NCI-H69 (cell line): ENCODE measurements at regions not wholly inside any gene's neighbourhood (a gene's known extent, or its start where the extent isn't known, plus 50 kb on each side); places are given as distances from the start of the nearest gene placed in this dataset.
A peak's percentile ranks its signal among the peaks of the same experiment; 100 is the strongest.
"Not testable (repeated sequence)": the region's sequence is repeated elsewhere in the genome, so short reads cannot be mapped to it uniquely, and the experiment has no call there.

ENCODE experiments used
- DNase-seq: peaks from one replicate; lab custom pipeline; 2025; lab: John Stamatoyannopoulos, UW

DNA sequence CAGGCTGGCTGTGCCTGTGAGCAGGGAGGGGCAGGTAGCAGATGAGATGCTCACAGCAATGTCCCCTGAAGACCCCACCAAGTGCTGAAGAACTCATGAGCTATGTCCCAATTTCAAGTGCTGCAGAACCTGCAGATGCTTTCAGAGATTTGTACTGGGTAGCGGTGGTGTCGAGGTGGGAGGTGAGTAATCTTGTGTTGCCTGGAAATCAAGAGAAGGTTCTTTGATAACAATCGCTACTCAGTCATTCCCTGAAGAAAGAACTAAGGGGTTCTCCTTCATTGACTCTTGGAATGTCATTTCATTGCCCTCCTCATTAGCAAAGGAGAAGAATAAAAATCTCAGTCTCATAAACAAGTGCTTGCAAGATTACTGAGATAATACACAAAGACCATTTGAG lies 246.4 kb downstream of the EMX2 start:
- DNase-seq, result no peak

DNA sequence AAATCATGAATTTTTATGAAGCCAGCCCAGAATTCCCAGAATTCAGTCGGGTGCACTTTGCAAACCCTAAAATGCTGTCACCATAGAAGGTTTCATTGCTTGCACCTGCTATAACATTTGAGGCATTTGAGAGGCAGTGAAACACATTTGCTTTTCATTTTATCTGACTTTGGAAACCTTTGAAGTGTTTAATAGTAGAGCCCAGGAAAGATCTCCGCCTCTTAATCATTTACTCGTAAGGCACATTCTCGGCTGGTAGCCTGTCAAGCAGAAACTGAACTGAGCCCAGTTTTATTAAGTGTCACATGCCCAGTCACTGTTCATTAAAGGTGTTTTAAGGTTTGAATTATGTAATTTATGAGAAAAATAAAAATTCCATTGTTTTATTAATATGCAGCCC lies 247.6 kb downstream of the EMX2 start:
- no peak for DNase-seq

DNA sequence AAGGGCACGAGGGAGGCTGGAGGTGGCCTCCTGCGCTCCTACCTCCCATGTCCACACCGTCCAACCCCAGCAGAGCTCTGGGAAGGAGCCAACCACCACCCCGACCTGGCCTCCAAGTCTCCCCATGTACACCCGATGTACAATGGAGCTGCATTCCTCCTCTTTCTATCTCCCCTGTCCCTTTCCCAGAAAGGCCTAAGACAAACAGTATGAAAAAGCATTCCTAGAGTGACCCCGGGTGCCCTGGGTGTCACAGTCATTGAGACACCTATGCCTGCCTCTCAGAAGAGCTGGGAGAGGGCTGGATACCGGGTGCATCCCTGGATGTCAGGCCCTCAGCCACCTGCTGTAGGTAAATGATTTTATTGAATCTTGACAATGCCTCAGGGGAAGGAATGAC lies 248.1 kb downstream of the EMX2 start:
- DNase-seq, result no peak

DNA sequence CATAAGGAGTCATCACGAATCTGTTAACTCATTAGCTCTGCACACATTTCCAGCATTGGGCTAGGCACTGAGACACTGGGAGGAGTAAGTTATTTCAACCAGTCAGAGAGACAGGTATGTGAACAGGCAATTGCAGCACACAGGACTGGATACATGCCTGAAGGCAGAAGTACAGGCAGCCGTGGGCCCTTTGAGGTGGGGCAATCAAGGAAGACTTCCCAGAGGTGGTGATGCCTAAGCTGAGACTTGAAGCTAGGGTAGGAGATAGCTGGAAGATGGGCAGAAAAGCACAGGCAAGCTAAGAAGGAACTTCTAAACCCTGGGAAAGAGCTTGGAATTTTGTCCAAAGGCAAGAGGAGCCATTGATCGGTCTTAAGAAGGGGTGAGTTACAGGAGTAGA lies 249.7 kb downstream of the EMX2 start:
- DNase-seq, result no peak

DNA sequence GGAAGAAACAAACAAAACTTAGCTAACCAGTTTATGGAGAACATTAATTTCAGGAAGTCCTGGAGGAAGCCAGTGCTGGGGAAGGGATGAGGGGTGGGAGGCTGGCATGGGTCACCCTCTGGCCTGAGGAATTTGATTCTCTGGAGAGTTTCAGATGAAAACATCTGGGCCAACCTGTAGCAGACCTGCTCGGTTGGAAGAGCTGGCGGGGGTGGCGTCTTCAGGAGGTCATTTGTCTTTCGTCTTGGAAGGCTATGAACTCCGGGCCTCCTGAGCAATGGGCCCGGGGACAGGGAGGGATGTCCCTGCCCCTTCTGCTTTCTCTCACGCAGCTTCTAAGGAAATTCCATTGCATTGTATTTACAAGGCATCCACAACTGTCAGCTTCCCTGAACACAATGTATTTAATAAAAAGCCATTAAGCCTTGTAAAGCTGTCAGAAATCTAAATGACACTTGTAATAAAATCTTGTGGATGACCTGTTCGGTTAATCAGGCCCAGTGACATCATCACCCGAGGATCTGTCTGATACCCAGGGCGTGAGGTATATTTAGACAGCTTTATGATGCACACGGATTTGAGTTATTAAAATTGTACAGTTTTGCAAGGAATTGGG lies 250.5 kb downstream of the RAB11FIP2 start:
- peak; percentile 41 for DNase-seq

DNA sequence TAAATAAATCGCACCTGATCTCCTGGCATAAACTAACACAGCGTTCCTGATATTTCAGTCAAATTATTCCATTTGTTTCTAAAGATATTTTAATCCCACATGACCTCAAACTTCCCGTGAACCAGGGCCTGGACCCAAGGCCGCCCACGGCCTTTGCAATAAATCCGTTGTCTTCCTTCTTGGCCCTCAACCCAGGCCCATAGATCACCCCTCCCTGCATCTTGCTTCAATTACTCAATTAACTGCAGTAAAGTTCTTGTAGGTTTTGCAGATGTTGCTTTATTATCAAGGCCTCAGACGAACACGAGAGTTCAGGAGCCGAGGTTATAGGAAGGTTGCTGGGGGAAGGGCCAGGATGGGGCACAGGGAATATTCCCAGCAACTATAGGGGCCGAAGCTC lies 249.4 kb downstream of the RAB11FIP2 start:
- DNase-seq, result no peak

DNA sequence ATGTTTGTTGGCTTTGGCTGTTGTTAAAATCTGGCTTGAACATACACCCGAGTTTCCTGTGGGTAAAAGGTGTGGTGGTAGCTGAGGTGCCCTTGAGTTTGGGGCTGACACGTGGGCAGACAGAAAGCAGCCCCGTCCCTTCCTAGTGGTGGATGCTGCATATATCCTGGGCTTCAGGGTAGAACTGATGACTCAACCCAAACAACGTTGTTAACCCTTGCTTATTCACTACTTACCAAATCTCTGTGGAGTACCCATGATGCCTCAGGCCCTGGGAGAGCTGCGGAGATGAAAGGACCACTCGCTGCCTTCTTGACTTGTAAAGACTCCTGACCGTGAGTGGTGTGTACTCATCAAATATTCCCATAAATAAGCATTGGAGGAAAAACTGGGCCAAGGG lies 245.1 kb downstream of the RAB11FIP2 start:
- no peak for DNase-seq

DNA sequence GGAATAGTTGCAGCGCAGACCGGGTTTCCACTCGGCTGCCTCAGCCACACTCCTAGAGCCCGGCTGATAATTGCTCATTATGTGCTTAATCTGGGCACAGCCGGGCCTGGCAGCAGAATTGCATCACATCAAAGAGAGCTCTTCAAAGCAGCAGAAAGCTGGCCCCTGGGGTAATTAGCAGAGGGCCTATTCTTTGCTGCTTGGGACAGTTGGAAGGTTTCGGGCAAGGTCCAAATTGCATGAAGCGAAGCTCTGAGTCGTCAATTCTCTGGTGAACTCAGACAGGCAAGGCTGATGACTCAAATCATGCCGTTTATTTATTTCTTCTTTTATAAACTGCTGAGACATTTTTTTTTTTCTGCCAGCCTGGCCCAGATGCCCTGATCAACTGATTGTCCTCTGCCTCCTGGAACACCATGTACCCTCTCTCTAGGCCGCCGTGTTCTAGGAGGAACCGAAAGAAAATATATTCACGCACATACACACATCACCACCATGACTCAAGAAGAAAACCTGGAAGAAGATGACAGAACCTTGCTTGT lies 242.2 kb downstream of the RAB11FIP2 start:
- peak; percentile 86 for DNase-seq

DNA sequence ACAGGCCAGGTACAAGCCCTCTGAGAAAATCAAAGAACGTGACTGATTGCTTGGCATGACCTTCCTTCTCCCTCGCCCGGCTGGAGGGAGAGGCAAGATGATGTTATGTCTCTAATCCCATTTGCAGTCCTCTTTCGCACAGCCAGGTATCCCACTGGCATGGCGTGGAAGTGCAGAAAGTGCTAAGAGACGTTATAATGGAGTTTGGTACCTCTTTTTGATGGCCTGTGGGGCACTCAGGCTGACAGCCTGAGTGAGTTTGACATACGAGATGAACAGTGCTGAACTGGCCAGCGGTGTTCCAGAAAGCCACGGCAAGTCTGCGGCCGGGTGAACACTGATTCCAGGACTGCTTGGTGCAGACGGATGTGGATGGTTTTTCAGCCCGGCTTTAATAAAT lies 241.6 kb downstream of the RAB11FIP2 start:
- no peak for DNase-seq

DNA sequence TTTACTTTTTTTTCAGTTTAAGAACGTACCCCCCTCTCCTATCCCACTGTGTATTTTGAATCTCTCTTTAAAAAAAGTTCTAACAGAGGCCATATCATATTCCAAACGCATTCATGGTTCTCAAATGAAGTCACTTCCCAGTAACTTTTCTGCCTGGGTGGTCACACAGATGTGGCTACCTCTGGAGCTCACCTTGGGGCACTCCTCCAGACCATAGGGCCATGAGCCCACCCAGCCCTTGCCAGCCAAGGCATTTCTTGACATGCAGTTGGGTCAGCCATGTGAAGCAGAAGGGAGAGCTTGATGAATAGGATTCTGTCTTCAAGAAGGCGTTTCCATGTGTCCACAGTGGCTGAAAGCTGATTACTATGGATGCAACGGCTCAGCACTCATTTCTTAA lies 239.3 kb downstream of the RAB11FIP2 start:
- peak; percentile 11 for DNase-seq

DNA sequence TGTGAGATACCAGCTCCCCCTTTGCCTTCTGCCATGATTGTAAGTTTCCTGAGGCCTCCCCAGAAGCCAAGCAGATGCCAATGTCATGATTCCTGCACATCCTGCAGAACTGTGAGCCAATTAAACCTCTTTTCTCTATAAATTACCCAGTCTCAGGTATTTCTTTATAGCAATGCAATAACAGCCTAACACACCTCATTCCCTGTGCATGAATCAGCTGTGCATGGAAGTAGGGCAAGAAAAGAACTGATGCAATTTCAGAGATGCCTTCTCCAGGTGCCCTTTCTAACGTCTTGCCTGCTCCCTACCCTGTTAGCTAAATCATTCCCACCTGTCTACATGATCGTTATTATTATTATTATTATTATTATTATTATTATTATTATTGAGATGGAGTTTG lies 230.9 kb downstream of the RAB11FIP2 start:
- DNase-seq, result not testable (repeated sequence)

DNA sequence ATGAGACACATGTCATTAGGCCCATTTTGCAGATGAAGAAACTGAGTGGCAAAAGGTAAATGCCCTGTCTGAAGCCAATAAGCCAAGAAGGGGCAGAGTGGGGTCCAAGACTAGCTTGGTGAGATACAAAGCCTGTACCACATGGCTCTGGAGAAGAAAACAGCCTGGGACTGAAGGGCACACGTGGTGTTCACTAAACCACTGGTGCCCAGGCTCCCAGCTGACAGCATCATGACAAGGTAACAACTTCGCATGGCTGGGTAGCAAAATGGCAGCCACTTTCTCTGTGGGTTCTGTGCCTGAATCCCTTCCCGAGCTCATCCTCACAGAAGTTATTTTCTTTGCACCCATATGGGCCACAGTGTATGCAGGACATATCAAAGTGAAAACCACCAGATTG lies 229.6 kb downstream of the RAB11FIP2 start:
- no peak for DNase-seq

DNA sequence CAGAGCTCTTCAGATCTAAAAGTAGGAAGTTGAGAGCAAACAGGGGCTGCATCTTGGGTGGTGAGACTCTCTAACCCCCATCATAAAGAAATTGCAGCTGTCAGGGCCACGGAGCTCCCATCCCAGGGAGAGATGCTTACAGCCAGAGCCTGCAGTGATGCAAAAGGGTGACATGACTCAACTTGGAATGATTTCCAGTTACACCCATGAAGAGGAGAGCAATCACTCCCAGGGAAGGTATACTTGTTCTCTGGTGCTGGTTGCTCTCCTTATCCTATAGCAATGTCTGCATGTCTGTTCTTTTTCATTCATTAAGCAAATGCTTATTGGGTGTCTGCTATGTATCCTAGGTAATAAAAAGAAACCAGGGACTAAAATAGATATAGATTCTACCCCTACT lies 228.0 kb downstream of the RAB11FIP2 start:
- peak; percentile 21 for DNase-seq

DNA sequence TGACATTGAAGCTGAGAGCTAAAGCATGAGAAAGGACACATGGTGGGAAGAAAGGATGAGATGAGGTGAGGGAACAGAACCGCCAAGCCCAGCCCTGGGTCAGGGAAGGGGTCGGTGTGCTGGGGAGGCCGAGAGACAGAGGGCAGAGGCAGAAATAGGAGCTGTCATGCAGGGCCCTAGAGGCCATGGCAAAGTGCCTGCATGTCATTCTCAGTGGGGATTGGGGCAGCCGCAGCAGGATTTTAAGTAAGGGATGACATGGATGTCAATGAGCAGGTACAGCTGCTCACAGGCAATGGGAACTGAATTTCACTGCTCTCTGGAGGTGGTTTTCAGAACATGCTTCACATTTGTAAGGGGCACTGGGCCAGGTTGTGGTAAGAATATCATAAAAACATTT lies 227.4 kb downstream of the RAB11FIP2 start:
- DNase-seq, result no peak

DNA sequence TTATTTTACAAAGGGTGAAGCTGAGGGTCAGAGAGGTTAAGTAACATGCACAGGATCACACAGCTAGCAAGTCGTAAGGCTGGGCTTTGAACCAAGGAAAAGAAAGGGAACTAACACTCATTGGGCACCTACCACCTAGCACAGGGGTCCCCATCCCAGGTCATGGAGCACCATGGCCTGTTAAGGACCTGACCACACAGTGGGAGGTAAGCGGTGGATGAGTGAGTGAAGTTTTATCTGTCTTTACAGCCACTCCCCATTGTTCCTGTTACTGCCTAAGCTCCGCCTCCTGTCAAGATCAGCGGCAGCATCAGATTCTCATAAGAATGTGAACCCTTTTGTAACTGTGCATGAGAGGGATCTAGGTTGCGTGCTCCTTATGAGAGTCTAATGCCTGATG lies 222.8 kb downstream of the RAB11FIP2 start:
- no peak for DNase-seq

DNA sequence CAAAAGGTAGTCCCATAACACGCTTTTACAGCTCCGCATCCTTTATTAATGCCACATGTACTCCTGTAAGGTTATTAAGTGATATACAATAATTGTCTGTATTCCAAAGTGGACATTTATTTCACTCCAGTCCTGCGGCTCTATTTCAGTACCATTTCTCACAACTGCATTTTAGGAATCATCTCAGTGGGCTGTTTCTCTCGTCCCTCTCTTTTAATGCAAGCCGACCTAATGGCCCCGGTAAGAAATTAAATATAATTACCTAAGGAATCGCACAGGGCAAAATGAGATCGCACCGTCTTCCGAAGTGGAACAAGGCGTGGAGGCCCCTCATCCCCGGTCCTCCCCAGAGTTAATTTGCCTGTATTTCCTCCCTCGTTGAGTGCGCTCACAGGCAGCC lies 216.5 kb downstream of the RAB11FIP2 start:
- no peak for DNase-seq

DNA sequence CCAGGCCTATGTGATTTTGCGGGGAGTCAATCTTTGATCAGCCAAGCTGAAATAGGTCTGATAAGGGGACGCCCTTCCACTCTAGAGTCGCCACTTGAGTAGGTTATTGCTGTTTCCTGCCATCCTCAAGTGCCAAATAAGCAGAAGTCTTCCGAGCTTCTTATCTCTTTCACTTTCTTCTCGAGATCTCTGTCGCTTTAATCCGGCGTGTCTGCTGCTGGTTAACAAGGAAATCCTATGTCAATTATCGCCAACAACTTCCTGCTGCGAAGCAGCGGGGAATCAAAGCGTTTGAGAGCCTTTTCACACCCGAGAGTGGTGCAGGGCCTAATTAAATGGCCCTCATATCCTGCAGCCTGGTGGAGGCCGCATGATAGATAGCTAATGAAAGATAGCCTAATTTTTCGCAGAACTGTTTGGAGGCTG lies 215.9 kb downstream of the RAB11FIP2 start:
- DNase-seq, result peak; percentile 22

DNA sequence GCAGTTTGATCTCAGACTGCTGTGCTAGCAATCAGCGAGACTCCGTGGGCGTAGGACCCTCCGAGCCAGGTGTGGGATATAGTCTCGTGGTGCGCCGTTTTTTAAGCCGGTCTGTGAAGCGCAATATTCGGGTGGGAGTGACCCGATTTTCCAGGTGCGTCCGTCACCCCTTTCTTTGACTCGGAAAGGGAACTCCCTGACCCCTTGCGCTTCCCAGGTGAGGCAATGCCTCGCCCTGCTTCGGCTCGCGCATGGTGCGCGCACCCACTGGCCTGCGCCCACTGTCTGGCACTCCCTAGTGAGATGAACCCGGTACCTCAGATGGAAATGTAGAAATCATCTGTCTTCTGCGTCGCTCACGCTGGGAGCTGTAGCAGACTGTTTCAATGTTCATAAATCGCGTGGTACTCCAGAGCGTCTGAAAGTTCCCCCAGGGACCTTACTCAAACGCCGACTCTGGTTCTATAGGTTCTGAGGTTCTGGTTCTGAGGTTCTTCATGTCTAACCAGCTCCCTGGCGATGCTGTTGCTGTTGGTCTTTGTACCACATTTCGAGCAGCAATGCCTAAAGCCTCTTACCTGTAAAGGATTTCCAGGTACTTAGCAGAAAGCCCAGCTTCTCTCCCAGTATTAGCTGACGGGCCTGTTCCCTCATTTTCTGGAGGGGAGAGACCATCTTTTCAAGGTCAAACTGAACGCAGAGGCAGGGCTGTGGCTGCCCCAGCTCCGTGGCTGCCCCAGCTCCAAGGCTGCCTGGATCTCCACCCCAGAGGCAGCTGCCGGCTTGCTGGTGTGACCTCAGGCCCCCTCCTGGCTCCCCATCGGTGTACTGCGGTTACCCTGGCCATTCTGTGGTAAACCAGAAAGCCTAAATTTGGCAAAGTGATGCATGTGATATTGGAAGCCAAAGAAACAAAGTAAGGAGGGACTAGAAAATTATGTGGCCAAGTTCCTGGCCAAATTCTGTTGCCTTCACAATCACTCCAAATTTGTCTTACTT lies 207.9 kb downstream of the RAB11FIP2 start:
- DNase-seq, result not testable (repeated sequence)

DNA sequence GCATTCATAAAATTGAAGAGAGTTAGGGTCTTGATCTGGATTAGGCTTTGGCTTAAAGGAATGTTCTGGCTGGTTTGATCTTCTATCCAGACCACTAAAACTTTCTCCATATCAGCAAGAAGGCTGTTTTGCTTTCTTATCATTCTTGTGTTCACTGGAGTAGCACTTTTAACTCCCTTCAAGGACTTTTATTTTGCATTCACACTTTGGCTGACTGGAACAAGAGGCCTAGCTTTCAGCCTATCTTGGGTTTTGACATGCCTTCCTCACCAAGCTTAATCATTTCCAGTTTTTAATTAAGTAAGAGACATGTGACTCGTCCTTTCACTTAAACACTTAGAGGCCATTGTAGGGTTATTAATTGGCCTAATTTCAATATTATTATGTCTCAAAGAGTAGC lies 190.3 kb downstream of the RAB11FIP2 start:
- not testable (repeated sequence) for DNase-seq

DNA sequence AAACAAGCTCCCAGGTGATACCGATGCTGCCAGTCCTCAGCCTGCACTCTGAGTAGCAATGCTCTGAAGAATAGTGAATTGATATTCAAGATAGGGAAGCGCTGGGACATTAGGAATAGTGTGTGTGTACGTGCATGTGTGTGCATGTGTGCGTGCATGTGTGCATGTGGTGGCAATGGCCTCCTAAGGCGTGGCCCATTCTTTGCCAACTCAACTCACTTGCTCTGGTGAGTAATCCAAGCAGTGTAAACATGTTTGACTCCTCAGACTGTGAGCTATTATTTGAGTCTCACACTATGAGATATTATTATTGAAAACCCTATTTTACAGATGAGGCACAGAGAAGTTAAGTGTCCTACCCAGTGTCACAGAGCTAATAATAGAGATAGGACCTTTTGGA lies 186.6 kb downstream of the RAB11FIP2 start:
- peak; percentile 19 for DNase-seq

DNA sequence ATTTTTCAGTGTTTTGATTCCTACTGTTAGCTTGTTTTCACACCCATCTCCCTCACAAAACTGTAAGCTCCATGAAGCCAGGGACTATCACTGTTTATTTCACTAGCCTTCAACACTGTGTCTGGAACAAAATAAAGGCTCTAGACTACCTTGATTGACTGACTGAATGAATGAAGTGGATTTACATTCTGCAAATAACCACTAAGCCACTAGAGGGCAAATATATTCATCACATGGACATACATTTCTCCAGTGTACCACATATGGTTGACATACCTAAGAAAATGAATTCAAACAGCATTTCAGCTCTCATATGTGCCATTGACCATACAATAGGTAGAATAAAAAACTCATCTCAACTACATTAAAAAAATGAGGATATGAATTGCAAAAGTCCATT lies 185.9 kb downstream of the RAB11FIP2 start:
- DNase-seq, result peak; percentile 48

DNA sequence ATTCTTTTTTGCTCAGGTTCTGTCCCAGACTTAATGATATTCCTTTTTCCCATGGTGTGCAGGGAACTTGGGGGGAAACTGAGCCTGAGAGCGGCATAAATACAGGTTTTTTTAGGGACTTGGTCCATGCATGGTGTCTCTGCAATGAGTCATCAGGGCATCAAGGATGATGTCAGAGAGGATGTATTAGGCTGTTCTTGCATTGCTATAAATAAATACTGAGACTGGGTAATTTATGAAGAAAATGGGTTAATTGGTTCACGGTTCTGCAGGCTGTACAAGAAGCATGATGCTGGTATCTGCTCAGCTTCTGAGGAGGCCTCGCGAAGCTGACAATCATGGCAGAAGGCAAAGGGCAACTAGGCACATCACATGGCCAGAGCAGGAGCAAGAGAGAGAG lies 185.4 kb downstream of the RAB11FIP2 start:
- DNase-seq, result no peak

DNA sequence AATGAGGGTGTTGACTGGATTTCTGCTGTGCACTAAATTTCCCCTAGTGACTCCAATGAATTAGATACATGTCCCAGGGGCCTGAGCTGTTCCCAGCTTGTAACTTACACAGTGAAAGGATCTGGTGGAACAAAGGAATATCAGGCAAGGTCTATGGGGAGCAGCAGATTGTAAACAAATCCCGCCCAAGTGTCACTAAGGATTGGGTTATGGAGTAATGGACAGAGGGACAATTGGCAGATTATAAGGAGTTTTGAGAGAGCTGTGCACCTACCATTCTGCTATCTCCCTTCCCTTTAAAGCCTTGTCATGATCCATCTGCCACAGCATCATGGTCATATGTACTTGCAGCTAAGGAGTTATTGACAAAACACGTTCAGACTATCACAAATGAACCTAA lies 183.0 kb downstream of the RAB11FIP2 start:
- DNase-seq, result peak; percentile 56
